Ishikawa (cell line): ENCODE measurements at regions not wholly inside any gene's neighbourhood (a gene's known extent, or its start where the extent isn't known, plus 50 kb on each side); places are given as distances from the start of the nearest gene placed in this dataset.

ENCODE experiments used
- CEBPB ChIP-seq: IDR thresholded peaks from 2 replicates; pipeline ENCODE4 v1.6.1; 2012
- CREB1 ChIP-seq: IDR thresholded peaks from 2 replicates; pipeline ENCODE4 v1.6.1; 2012; ENCODE audit warnings: low read depth
- EGR1 ChIP-seq: IDR thresholded peaks from 2 replicates; pipeline ENCODE4 v1.6.1; 2012
- EP300 ChIP-seq: IDR thresholded peaks from 2 replicates; pipeline ENCODE4 v1.6.1; 2012; ENCODE audit warnings: borderline replicate concordance
- FOXM1 ChIP-seq: IDR thresholded peaks from 2 replicates; pipeline ENCODE4 v1.6.1; 2012; ENCODE audit warnings: low read depth, borderline replicate concordance
- NFIC ChIP-seq: IDR thresholded peaks from 2 replicates; pipeline ENCODE4 v1.6.1; 2012
- RAD21 ChIP-seq: IDR thresholded peaks from 2 replicates; pipeline ENCODE4 v1.6.1; 2012; ENCODE audit warnings: low read depth
- REST ChIP-seq: IDR thresholded peaks from 2 replicates; pipeline ENCODE4 v1.6.1; 2012; ENCODE audit warnings: low read depth, mild to moderate bottlenecking
- TAF1 ChIP-seq: IDR thresholded peaks from 2 replicates; pipeline ENCODE4 v1.6.1; 2012; ENCODE audit warnings: low read depth, mild to moderate bottlenecking
- TCF12 ChIP-seq: IDR thresholded peaks from 2 replicates; pipeline ENCODE4 v1.6.1; 2012; ENCODE audit warnings: low read depth
- TEAD4 ChIP-seq: IDR thresholded peaks from 2 replicates; pipeline ENCODE4 v1.6.1; 2012
- USF1 ChIP-seq: IDR thresholded peaks from 2 replicates; pipeline ENCODE4 v1.6.1; 2012
- YY1 ChIP-seq: IDR thresholded peaks from 2 replicates; pipeline ENCODE4 v1.6.1; 2012; ENCODE audit warnings: low read depth
- ZBTB7A ChIP-seq: IDR thresholded peaks from 2 replicates; pipeline ENCODE4 v1.6.1; 2012; ENCODE audit warnings: low read depth
- TF ChIP-seq, protein P1 (sequence below): IDR thresholded peaks from 2 replicates; pipeline ENCODE4 v1.6.1; 2012

- no peak for TF ChIP-seq USF1
- no peak for TF ChIP-seq CEBPB
- no peak for TF ChIP-seq ZBTB7A
- no peak for TF ChIP-seq FOXM1
- no peak for TF ChIP-seq TCF12
- TF ChIP-seq TAF1, result no peak
- TF ChIP-seq NFIC, result no peak
- TF ChIP-seq YY1, result no peak
These were observed 646.2 kb downstream of the CCDC171 start for GRCh38 chr9:16198996-16199395.

DNA sequence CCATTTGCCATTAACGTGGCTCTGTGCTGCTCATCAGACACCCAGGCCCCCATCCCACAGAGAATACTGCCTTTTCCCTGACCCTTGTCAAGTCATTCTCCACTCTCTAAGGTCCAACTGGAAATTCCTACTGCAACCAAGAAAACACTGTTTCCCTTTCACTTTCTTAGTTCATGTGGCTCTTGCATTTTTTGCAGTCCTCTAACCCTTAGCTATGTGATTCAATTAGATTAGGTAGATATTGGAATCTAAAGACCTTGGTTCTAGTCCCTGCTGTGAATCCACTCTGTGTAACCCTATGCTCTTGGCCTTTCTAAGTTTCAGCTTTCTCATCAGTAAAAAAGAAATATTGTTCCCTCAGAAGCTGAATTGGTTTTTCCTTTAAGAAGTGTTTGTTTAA is 649.4 kb downstream of the CCDC171 start:
- TF ChIP-seq USF1 (no peak), EGR1 (no peak), EP300 (no peak), ZBTB7A (no peak), TEAD4 (no peak), CEBPB (no peak), CREB1 (no peak), YY1 (no peak), FOXM1 (no peak), TCF12 (no peak), NFIC (no peak), RAD21 (no peak), REST (no peak), TAF1 (no peak)

GRCh38 chr9:16202914-16203728 is 650.3 kb downstream of the CCDC171 start:
- TF ChIP-seq, protein P1, sequence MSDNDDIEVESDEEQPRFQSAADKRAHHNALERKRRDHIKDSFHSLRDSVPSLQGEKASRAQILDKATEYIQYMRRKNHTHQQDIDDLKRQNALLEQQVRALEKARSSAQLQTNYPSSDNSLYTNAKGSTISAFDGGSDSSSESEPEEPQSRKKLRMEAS, result no peak
- TF ChIP-seq USF1, result no peak
- no peak for TF ChIP-seq EP300
- TF ChIP-seq CEBPB, result no peak
- TF ChIP-seq TAF1, result no peak
- no peak for TF ChIP-seq ZBTB7A
- TF ChIP-seq REST, result no peak

- no peak for TF ChIP-seq YY1
- TF ChIP-seq, protein P1, result no peak
- TF ChIP-seq CEBPB, result no peak
- no peak for TF ChIP-seq RAD21
- no peak for TF ChIP-seq REST
- no peak for TF ChIP-seq EP300
- TF ChIP-seq ZBTB7A, result no peak
- TF ChIP-seq TEAD4, result no peak
These were observed 651.1 kb downstream of the CCDC171 start for GRCh38 chr9:16203729-16204573.
